ENCODE measurements at regions not wholly inside any gene's neighbourhood (a gene's known extent, or its start where the extent isn't known, plus 50 kb on each side); places are given as distances from the start of the nearest gene placed in this dataset.
A peak's percentile ranks its signal among the peaks of the same experiment; 100 is the strongest.

GRCh38 chr3:13262493-13263211, 157.5 kb downstream of the NUP210 start:
- Histone ChIP-seq H3K9me3 (no peaks in the 10 kb centered on the region), H3K27me3 (no peaks in the 10 kb centered on the region), H3K4me1 (no peaks in the 10 kb centered on the region), H3K4me3 (no peak overlapping the region), H3K27ac (peak overlapping the region in 1 of 4 donors; percentile 28), H3K36me3 (no peaks in the 10 kb centered on the region)
- DNase-seq, result peak in 1 of 3 donors; percentile 28
- no peak for TF ChIP-seq POLR2A (IDR thresholded peaks at IDR 0.05)
- no peak for TF ChIP-seq CTCF (IDR thresholded peaks at IDR 0.05)

GRCh38 chr3:13261892-13262291, 158.2 kb downstream of the NUP210 start:
- no peaks in the 10 kb centered on the region for H3K4me1 ChIP-seq
- TF ChIP-seq CTCF (IDR thresholded peaks at IDR 0.05) (no peak), POLR2A (IDR thresholded peaks at IDR 0.05) (no peak)
- H3K4me3 ChIP-seq, result no peak overlapping the region
- peak overlapping the region in 2 of 4 donors; percentile 28 to 30 for H3K27ac ChIP-seq
- no peaks in the 10 kb centered on the region for H3K27me3 ChIP-seq
- DNase-seq, result no peak
- no peaks in the 10 kb centered on the region for H3K36me3 ChIP-seq
- H3K9me3 ChIP-seq, result no peaks in the 10 kb centered on the region

GRCh38 chr3:13261104-13261830, 158.9 kb downstream of the NUP210 start:
- H3K27ac ChIP-seq, result peak overlapping the region in 1 of 4 donors; percentile 9

GRCh38 chr3:13260259-13261103, 159.6 kb downstream of the NUP210 start:
- no peak for DNase-seq
- Histone ChIP-seq H3K27ac (peak overlapping the region in 1 of 4 donors; percentile 9), H3K36me3 (no peaks in the 10 kb centered on the region), H3K4me3 (no peak overlapping the region), H3K9me3 (no peaks in the 10 kb centered on the region), H3K27me3 (no peaks in the 10 kb centered on the region), H3K4me1 (no peaks in the 10 kb centered on the region)
- no peak for TF ChIP-seq CTCF (IDR thresholded peaks at IDR 0.05)

More at GRCh38 chr3:13261104-13261830, 158.9 kb downstream of the NUP210 start:
- Histone ChIP-seq H3K9me3 (no peaks in the 10 kb centered on the region), H3K4me3 (no peak overlapping the region), H3K4me1 (no peaks in the 10 kb centered on the region), H3K36me3 (no peaks in the 10 kb centered on the region), H3K27me3 (no peaks in the 10 kb centered on the region)
- DNase-seq, result no peak
- TF ChIP-seq CTCF (IDR thresholded peaks at IDR 0.05) (no peak), POLR2A (IDR thresholded peaks at IDR 0.05) (no peak)

- DNase-seq, result no peak
- H3K4me3 ChIP-seq, result no peak overlapping the region
- TF ChIP-seq POLR2A (IDR thresholded peaks at IDR 0.05) (no peak), CTCF (IDR thresholded peaks at IDR 0.05) (no peak)
- H3K27me3 ChIP-seq, result no peaks in the 10 kb centered on the region
- no peaks in the 10 kb centered on the region for H3K9me3 ChIP-seq
- H3K27ac ChIP-seq, result no peak overlapping the region
- H3K4me1 ChIP-seq, result no peaks in the 10 kb centered on the region
- H3K36me3 ChIP-seq, result no peaks in the 10 kb centered on the region
Observed at GRCh38 chr3:13259831-13260230, 160.3 kb downstream of the NUP210 start.

Data from Peyer's patch (tissue), 4 donors.